Natural killer cell (primary cell): ENCODE measurements at regions not wholly inside any gene's neighbourhood (a gene's known extent, or its start where the extent isn't known, plus 50 kb on each side); places are given as distances from the start of the nearest gene placed in this dataset.

Source experiments
- ATAC-seq, 3 donors: fragments of 150-1000 bp in 2 of 3; fragments of 200-7000 bp in 1 of 3; cut with Tn5 transposase; 1 replicate in 1 of 3; 2 replicates in 2 of 3; pipeline ENCODE4 v1.10.0; 2021; ENCODE audit warnings: mild to moderate bottlenecking in 2 of 3, moderate library complexity in 2 of 3
- DNase-seq, 2 donors: peaks; one replicate each; pipeline versions ENCODE4 v3.0.0 to v3.0.0-alpha.2; 2013 to 2021; ENCODE audit warnings: mixed read lengths in 1 of 2
- H3K27ac ChIP-seq: one replicate; pipeline ENCODE4 v1.5.1; 2013; ENCODE audit warnings: mild to moderate bottlenecking, low read length
- H3K27me3 ChIP-seq: one replicate; pipeline ENCODE4 v1.6.1; 2013; ENCODE audit warnings: low read length; ENCODE audit not compliant: control insufficient read depth, insufficient read depth
- H3K36me3 ChIP-seq: one replicate; pipeline ENCODE4 v1.6.1; 2013; ENCODE audit warnings: low read length; ENCODE audit not compliant: control insufficient read depth, insufficient read depth
- H3K4me1 ChIP-seq: one replicate; pipeline ENCODE4 v1.6.1; 2013; ENCODE audit warnings: low read length; ENCODE audit not compliant: control insufficient read depth, insufficient read depth
- H3K4me3 ChIP-seq: one replicate; pipeline ENCODE4 v1.5.1; 2013; ENCODE audit warnings: low read length
- H3K9me3 ChIP-seq: one replicate; pipeline ENCODE4 v1.6.1; 2013; ENCODE audit warnings: low read length; ENCODE audit not compliant: control insufficient read depth, insufficient read depth
- H3K27ac Mint-ChIP-seq, 2 donors: one replicate each; pipeline ENCODE4 v1.8.0; 2022; ENCODE audit warnings: mild to moderate bottlenecking in 2 of 2, mixed read lengths in 2 of 2, moderate library complexity in 1 of 2
- H3K27me3 Mint-ChIP-seq, 2 donors: one replicate each; pipeline ENCODE4 v1.8.0; 2022; ENCODE audit warnings: low read depth in 2 of 2, mixed read lengths in 2 of 2
- H3K36me3 Mint-ChIP-seq: one replicate; pipeline ENCODE4 v1.8.0; 2022; ENCODE audit warnings: mixed read lengths
- H3K4me1 Mint-ChIP-seq, 2 donors: one replicate each; pipeline ENCODE4 v1.8.0; 2022; ENCODE audit warnings: mixed read lengths in 2 of 2
- H3K4me3 Mint-ChIP-seq: one replicate; pipeline ENCODE4 v1.8.0; 2022; ENCODE audit warnings: mild to moderate bottlenecking, moderate library complexity, mixed read lengths
- H3K9me3 Mint-ChIP-seq, 2 donors: one replicate each; pipeline ENCODE4 v1.8.0; 2022; ENCODE audit warnings: mixed read lengths in 2 of 2
- WGBS: methylation state at CpG from one replicate; pipeline ENCODE4 v1.1.7; 2013; ENCODE audit warnings: missing lambda C conversion rate; ENCODE audit not compliant: insufficient coverage; 5-methylcytosine and 5-hydroxymethylcytosine counted together
- intact Hi-C: fragments of 100-400 bp; cut with micrococcal nuclease; formaldehyde crosslinking; loops from one replicate; pipeline ENCODE4 v1.14.2; 2022
- TF ChIP-seq, protein P1 (sequence below): fragments of 200-600 bp; IDR thresholded peaks from one replicate; pipeline ENCODE4 v1.8.0; 2022; ENCODE audit warnings: antibody characterized with exemption

- no peak overlapping the region for H3K27ac Mint-ChIP-seq
- Histone ChIP-seq H3K4me3 (no peak overlapping the region), H3K36me3 (no peaks in the 10 kb centered on the region), H3K4me1 (no peaks in the 10 kb centered on the region), H3K27ac (no peak overlapping the region), H3K27me3 (no peaks in the 10 kb centered on the region), H3K9me3 (no peaks in the 10 kb centered on the region)
- no peaks in the 10 kb centered on the region for H3K27me3 Mint-ChIP-seq
- no peak for ATAC-seq
- TF ChIP-seq, protein P1, sequence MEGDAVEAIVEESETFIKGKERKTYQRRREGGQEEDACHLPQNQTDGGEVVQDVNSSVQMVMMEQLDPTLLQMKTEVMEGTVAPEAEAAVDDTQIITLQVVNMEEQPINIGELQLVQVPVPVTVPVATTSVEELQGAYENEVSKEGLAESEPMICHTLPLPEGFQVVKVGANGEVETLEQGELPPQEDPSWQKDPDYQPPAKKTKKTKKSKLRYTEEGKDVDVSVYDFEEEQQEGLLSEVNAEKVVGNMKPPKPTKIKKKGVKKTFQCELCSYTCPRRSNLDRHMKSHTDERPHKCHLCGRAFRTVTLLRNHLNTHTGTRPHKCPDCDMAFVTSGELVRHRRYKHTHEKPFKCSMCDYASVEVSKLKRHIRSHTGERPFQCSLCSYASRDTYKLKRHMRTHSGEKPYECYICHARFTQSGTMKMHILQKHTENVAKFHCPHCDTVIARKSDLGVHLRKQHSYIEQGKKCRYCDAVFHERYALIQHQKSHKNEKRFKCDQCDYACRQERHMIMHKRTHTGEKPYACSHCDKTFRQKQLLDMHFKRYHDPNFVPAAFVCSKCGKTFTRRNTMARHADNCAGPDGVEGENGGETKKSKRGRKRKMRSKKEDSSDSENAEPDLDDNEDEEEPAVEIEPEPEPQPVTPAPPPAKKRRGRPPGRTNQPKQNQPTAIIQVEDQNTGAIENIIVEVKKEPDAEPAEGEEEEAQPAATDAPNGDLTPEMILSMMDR, result no peak
- intact Hi-C loops, result no loop called here
- H3K4me1 Mint-ChIP-seq, result no peaks in the 10 kb centered on the region
- WGBS, result 64% methylated on average over 1 of the region's 1 CpG
- no peak overlapping the region for H3K4me3 Mint-ChIP-seq
- DNase-seq, result no peak
- H3K9me3 Mint-ChIP-seq, result peaks cover 9 to 17% of the 10 kb centered on the region in 2 donors
- no peaks in the 10 kb centered on the region for H3K36me3 Mint-ChIP-seq
Measured at GRCh38 chr3:80238606-80239005, 470.8 kb upstream of the ROBO1 start.

DNA sequence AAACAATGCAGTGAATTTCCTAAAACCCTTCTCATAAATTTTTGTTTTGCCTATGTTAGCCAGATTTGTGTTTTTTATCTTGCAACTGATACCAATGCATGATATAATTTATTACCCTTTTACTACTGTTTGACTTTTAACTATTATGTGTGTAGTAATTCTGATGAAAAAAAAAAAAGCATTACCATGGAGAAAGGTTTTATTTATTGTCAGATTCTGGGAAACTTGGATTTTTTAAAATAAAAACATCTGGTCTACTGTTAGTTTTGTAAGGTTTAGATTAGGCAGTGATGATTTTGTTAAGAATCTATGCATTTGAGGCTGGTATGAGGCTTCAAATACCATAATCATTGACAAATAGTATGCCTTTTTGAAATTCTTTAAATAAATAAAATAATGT is 470.4 kb upstream of the ROBO1 start:
- Histone ChIP-seq H3K9me3 (no peaks in the 10 kb centered on the region), H3K36me3 (no peaks in the 10 kb centered on the region), H3K4me1 (no peaks in the 10 kb centered on the region), H3K27ac (no peak overlapping the region), H3K4me3 (no peak overlapping the region), H3K27me3 (no peaks in the 10 kb centered on the region)
- H3K27ac Mint-ChIP-seq, result no peak overlapping the region
- ATAC-seq, result no peak
- no peak overlapping the region for H3K4me3 Mint-ChIP-seq
- peaks cover 7 to 17% of the 10 kb centered on the region in 2 donors for H3K9me3 Mint-ChIP-seq
- no peaks in the 10 kb centered on the region for H3K36me3 Mint-ChIP-seq
- no peaks in the 10 kb centered on the region for H3K27me3 Mint-ChIP-seq
- no peaks in the 10 kb centered on the region for H3K4me1 Mint-ChIP-seq
- TF ChIP-seq, protein P1, result no peak
- no peak for DNase-seq
- intact Hi-C loops, result no loop called here

DNA sequence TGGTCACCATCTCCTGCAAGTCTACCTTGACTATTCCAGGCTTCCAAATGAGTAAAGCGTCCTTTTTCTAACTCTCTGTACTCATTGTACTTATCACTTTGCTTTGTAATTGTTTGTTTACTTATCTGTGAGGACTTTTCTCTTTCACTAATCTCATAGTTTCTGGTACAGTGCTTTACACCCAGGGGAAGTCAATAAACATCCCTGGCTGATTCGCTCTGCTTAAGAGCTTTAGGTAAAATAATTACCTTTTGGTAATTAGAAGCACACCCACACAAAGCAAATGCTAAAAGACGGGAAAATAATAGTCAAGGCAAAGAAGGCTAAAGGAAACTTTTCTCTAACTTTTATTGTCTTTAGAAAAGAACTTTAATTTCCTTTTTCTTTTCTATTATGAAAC is 466.9 kb upstream of the ROBO1 start:
- Mint-ChIP-seq H3K4me3 (no peak overlapping the region), H3K36me3 (no peaks in the 10 kb centered on the region), H3K27me3 (no peaks in the 10 kb centered on the region), H3K4me1 (no peaks in the 10 kb centered on the region), H3K27ac (no peak overlapping the region), H3K9me3 (peaks cover 6 to 26% of the 10 kb centered on the region in 2 donors)
- intact Hi-C loops, result no loop called here
- no peaks in the 10 kb centered on the region for H3K27me3 ChIP-seq
- DNase-seq, result no peak
- ATAC-seq, result no peak
- H3K36me3 ChIP-seq, result no peaks in the 10 kb centered on the region
- WGBS, result 100% methylated on average over 1 of the region's 3 CpGs
- no peak overlapping the region for H3K4me3 ChIP-seq
- TF ChIP-seq, protein P1, result no peak
- H3K27ac ChIP-seq, result no peak overlapping the region
- H3K9me3 ChIP-seq, result no peaks in the 10 kb centered on the region
- no peaks in the 10 kb centered on the region for H3K4me1 ChIP-seq

DNA sequence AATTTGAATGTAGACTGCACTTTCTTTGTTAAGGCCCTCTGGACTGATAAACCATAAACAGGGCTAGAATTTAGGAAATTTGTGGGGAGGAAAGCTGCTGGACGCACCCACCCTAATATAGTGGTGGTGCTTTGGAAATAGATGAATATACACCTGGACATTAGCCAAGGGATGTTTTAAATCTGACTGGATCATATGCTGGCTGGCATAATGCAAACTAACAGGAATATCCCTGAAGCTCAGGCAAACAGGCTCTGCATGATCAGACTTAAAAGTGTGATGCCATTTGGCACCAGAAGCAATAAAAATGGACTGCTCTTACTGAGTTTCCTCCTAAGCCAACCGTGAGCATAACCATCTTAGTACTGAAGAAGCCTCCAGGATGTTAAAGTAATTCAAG is 465.8 kb upstream of the ROBO1 start:
- H3K9me3 Mint-ChIP-seq, result peaks cover 4 to 27% of the 10 kb centered on the region in 2 donors
- intact Hi-C loops, result no loop called here
- no peaks in the 10 kb centered on the region for H3K27me3 ChIP-seq
- H3K4me1 Mint-ChIP-seq, result no peaks in the 10 kb centered on the region
- no peak overlapping the region for H3K27ac Mint-ChIP-seq
- TF ChIP-seq, protein P1, result no peak
- H3K4me3 ChIP-seq, result no peak overlapping the region
- no peak overlapping the region for H3K4me3 Mint-ChIP-seq
- ATAC-seq, result no peak
- no peaks in the 10 kb centered on the region for H3K36me3 ChIP-seq
- no peaks in the 10 kb centered on the region for H3K27me3 Mint-ChIP-seq
- H3K27ac ChIP-seq, result no peak overlapping the region
- WGBS, result 75% methylated on average over 2 of the region's 2 CpGs
- H3K36me3 Mint-ChIP-seq, result no peaks in the 10 kb centered on the region
- no peaks in the 10 kb centered on the region for H3K9me3 ChIP-seq
- no peak for DNase-seq
- no peaks in the 10 kb centered on the region for H3K4me1 ChIP-seq
